ENCODE measurements at regions not wholly inside any gene's neighbourhood (a gene's known extent, or its start where the extent isn't known, plus 50 kb on each side); places are given as distances from the start of the nearest gene placed in this dataset.

DNA sequence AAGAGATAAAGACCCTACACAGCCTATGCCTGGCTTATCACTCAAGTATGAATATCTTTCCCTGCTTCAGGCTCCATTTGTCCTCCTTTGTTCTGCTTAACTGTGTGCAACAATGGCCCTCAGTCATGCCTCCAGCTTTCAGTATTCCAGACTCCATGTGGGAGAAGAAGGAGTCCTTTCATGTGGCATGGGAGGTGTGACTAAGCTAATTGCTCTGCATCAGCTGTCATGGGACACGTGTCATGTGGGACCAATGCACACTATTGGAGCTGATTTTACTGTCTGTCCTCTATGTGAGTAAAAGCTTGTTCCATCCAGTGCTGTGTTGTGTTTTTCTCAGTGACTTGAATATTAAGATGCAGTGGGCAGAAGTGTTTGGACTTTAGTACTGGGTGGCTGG, 1198.3 kb downstream of the OLFM4 start:
- ChIA-PET POLR2A (no interaction called here), CTCF (no interaction called here)
- H3K4me3 ChIP-seq (ENCODE audit: low read depth, low read length): no peak overlapping the region
- no peaks in the 10 kb centered on the region for H3K4me1 ChIP-seq (ENCODE audit: control insufficient read depth, insufficient read depth, low read length)
- H3K27ac ChIP-seq (ENCODE audit: extremely low read depth, low read depth, low read length): no peak overlapping the region
- TF ChIP-seq SCRT2 (tag by site-specific recombination; IDR thresholded peaks at IDR 0.05) (no peak), ZIC2 (tag by site-specific recombination; IDR thresholded peaks at IDR 0.05) (no peak), ZNF561 (tag by site-specific recombination; IDR thresholded peaks at IDR 0.05; ENCODE audit: borderline replicate concordance) (no peak), ZNF677 (tag by site-specific recombination; IDR thresholded peaks at IDR 0.05) (no peak), PRDM1 (tag by site-specific recombination; IDR thresholded peaks at IDR 0.05) (no peak), ZNF792 (tag by site-specific recombination; IDR thresholded peaks at IDR 0.05) (no peak), ZNF426 (tag by site-specific recombination; IDR thresholded peaks at IDR 0.05) (no peak), ZNF266 (tag by site-specific recombination; IDR thresholded peaks at IDR 0.05; ENCODE audit: low read depth) (no peak), ZNF670 (tag by site-specific recombination; IDR thresholded peaks at IDR 0.05; ENCODE audit: low read depth) (no peak), ZNF664 (tag by site-specific recombination; IDR thresholded peaks at IDR 0.05) (no peak), KLF1 (tag by site-specific recombination; IDR thresholded peaks at IDR 0.05) (no peak), ZNF529 (tag by site-specific recombination; IDR thresholded peaks at IDR 0.05; ENCODE audit: insufficient replicate concordance) (no peak), ZNF600 (tag by site-specific recombination; IDR thresholded peaks at IDR 0.05) (no peak), YY2 (tag by site-specific recombination; IDR thresholded peaks at IDR 0.05) (no peak), ZNF302 (tag by site-specific recombination; IDR thresholded peaks at IDR 0.05; ENCODE audit: low read depth) (no peak), SP2 (tag by site-specific recombination; IDR thresholded peaks at IDR 0.05) (no peak)
- TF ChIP-seq, protein P1, sequence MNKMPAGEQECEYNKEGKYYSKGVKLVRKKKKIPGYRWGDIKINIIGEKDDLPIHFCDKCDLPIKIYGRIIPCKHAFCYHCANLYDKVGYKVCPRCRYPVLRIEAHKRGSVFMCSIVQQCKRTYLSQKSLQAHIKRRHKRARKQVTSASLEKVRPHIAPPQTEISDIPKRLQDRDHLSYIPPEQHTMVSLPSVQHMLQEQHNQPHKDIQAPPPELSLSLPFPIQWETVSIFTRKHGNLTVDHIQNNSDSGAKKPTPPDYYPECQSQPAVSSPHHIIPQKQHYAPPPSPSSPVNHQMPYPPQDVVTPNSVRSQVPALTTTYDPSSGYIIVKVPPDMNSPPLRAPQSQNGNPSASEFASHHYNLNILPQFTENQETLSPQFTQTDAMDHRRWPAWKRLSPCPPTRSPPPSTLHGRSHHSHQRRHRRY (tag by site-specific recombination; IDR thresholded peaks at IDR 0.05): no peak
- TF ChIP-seq, protein P2, sequence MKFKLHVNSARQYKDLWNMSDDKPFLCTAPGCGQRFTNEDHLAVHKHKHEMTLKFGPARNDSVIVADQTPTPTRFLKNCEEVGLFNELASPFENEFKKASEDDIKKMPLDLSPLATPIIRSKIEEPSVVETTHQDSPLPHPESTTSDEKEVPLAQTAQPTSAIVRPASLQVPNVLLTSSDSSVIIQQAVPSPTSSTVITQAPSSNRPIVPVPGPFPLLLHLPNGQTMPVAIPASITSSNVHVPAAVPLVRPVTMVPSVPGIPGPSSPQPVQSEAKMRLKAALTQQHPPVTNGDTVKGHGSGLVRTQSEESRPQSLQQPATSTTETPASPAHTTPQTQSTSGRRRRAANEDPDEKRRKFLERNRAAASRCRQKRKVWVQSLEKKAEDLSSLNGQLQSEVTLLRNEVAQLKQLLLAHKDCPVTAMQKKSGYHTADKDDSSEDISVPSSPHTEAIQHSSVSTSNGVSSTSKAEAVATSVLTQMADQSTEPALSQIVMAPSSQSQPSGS (tag by site-specific recombination; IDR thresholded peaks at IDR 0.05; ENCODE audit: low read depth): no peak
- TF ChIP-seq, protein P3, sequence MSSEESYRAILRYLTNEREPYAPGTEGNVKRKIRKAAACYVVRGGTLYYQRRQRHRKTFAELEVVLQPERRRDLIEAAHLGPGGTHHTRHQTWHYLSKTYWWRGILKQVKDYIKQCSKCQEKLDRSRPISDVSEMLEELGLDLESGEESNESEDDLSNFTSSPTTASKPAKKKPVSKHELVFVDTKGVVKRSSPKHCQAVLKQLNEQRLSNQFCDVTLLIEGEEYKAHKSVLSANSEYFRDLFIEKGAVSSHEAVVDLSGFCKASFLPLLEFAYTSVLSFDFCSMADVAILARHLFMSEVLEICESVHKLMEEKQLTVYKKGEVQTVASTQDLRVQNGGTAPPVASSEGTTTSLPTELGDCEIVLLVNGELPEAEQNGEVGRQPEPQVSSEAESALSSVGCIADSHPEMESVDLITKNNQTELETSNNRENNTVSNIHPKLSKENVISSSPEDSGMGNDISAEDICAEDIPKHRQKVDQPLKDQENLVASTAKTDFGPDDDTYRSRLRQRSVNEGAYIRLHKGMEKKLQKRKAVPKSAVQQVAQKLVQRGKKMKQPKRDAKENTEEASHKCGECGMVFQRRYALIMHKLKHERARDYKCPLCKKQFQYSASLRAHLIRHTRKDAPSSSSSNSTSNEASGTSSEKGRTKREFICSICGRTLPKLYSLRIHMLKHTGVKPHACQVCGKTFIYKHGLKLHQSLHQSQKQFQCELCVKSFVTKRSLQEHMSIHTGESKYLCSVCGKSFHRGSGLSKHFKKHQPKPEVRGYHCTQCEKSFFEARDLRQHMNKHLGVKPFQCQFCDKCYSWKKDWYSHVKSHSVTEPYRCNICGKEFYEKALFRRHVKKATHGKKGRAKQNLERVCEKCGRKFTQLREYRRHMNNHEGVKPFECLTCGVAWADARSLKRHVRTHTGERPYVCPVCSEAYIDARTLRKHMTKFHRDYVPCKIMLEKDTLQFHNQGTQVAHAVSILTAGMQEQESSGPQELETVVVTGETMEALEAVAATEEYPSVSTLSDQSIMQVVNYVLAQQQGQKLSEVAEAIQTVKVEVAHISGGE (tag by site-specific recombination; conservative IDR thresholded peaks at IDR 0.05; ENCODE audit: low read depth): no peak
- H3K36me3 ChIP-seq (ENCODE audit: control insufficient read depth in 2 of 2, insufficient read depth in 1 of 2, low read length in 2 of 2): no peaks in the 10 kb centered on the region
- H3K9me3 ChIP-seq (ENCODE audit: control insufficient read depth, insufficient read depth, low read depth, low read length): no peaks in the 10 kb centered on the region

DNA sequence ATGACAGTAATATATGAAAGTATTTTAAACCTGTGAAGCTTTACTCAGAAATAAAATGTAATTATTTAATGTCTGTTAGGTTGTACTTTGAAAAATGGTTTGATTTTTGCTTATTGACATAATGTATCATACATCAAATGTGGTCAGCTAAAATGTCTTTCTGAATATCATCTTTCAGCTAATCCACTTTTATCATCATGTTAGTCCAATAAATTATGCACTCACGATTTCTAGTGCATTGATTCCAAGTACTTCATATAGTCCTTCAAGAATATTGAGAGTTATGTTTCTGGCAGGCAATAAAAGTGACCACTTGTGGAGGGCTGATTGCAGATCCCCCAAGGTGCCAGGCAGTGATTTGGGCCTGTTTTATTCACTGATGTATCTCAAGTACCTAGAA, 1204.1 kb downstream of the OLFM4 start:
- ChIA-PET CTCF (interaction anchor here (0.6 kb wide), 1 partner anchor 1081 kb away, joined by 3 read pairs; no protein-coding TSS in a partner anchor), POLR2A (no interaction called here)
- Histone ChIP-seq H3K27ac (ENCODE audit: extremely low read depth, low read depth, low read length) (no peak overlapping the region), H3K36me3 (ENCODE audit: control insufficient read depth in 2 of 2, insufficient read depth in 1 of 2, low read length in 2 of 2) (no peaks in the 10 kb centered on the region), H3K4me3 (ENCODE audit: low read depth, low read length) (no peak overlapping the region), H3K4me1 (ENCODE audit: control insufficient read depth, insufficient read depth, low read length) (no peaks in the 10 kb centered on the region), H3K9me3 (ENCODE audit: control insufficient read depth, insufficient read depth, low read depth, low read length) (no peaks in the 10 kb centered on the region)
- TF ChIP-seq ZNF629 (tag by site-specific recombination; IDR thresholded peaks at IDR 0.05): no peak
- TF ChIP-seq, protein P4, sequence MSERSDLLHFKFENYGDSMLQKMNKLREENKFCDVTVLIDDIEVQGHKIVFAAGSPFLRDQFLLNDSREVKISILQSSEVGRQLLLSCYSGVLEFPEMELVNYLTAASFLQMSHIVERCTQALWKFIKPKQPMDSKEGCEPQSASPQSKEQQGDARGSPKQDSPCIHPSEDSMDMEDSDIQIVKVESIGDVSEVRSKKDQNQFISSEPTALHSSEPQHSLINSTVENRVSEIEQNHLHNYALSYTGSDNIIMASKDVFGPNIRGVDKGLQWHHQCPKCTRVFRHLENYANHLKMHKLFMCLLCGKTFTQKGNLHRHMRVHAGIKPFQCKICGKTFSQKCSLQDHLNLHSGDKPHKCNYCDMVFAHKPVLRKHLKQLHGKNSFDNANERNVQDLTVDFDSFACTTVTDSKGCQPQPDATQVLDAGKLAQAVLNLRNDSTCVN (tag by site-specific recombination; optimal IDR thresholded peaks at IDR 0.05): no peak
